Glomerular visceral epithelial cell (primary cell): ENCODE measurements at regions not wholly inside any gene's neighbourhood (a gene's known extent, or its start where the extent isn't known, plus 50 kb on each side); places are given as distances from the start of the nearest gene placed in this dataset.

Experiments
- DNase-seq: peaks from one replicate; pipeline ENCODE4 v3.0.0-alpha.2; 2016; ENCODE audit errors: extremely low spot score

DNA sequence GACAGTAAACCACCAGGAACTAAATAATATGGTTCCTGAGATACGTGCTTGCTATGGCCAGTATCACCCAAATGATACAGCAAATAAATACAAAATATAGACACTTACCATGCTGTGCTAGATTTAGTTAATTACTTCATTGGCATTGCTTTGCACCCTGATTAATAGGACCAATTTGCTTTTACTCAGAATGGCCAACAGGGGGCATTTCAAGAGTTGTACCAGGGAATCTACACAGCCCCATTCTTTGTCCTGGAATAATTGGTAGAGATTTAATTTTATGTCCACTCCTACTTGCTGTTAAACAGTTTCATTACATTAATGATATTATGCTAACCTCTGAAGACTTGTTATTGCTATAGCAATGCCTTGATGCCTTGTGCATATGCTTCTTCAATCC lies 280.8 kb downstream of the RERGL start:
- DNase-seq = no peak

GRCh38 chr12:17802657-17803641 lies 287.0 kb downstream of the RERGL start:
- no peak for DNase-seq

DNA sequence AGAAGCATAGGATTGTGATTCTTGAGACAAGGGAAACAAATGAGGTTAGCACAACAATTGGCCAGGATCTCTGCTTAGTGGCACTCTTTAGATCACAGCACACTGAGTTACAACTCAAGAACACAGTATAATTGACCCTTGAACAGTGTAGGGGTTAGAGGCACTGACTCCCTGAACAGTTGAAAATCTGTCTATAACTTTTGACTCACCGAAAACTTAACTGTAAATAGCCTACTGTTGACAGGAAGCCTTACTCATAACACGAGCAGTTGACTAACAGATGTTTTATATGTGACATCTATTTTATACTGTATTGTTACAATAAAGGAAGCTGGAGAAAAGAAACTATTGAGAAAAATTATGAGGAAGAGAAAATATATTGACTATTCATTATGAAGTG lies 296.1 kb downstream of the RERGL start:
- DNase-seq = no peak

DNA sequence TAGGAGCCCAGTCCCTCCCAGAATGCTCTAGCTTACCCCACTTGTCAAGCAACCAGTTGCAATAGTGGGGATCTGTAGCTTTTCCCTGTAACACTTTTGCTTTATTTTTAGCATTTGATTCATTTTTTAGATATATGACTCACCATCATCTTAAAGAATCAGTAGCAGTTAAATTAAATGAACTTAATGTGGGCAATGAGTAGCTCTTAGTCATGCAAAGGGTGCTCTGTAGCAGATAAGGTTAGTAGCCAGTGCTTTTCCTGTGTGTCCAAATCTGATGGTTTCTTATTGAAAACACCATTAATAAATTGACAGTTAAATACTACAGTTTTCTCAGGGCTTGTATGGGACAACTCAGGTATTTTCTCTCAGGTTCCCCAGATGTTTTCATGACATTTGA lies 311.8 kb downstream of the RERGL start:
- DNase-seq = no peak

GRCh38 chr12:17763366-17763765 lies 326.6 kb downstream of the RERGL start:
- no peak for DNase-seq

DNA sequence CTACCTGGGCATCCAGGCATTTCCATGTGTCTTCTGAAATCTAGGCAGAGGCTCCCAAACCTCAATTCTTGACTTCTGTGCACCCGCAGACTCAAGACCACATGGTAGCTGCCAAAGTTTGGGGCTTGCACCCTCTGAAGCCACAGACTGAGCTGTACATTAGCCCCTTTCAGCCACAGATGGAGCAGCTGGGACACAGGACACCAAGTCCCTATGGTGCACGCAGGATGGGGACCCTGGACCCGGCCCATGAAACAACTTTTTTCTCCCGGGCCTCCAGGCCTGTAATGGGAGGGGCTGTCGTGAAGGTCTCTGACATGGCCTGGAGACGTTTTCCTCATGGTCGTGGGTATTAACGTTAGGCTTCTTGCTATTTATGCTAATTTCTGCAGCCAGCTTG lies 330.0 kb downstream of the RERGL start:
- DNase-seq = no peak
